Endothelial cell of umbilical vein (primary cell): ENCODE measurements at regions not wholly inside any gene's neighbourhood (a gene's known extent, or its start where the extent isn't known, plus 50 kb on each side); places are given as distances from the start of the nearest gene placed in this dataset.

Experiments used
- BruUV-seq: library from RNA; stranded (reverse); fragments of 400-500 nt; replicated peaks from 2 replicates; lab custom pipeline; 2021; lab: Mats Ljungman, UMichigan
- CTCF ChIA-PET: fragments of 300-600, 350-600 bp; sonication (Branson Sonifier 250); formaldehyde crosslinking; loops from one replicate; lab custom pipeline; 2021; ENCODE audit warnings: antibody characterized with exemption, inconsistent platforms; lab: Charles Lee
- POLR2A ChIA-PET: fragments of 300-600, 350-600 bp; sonication (Branson Sonifier 250); formaldehyde crosslinking; loops from one replicate; lab custom pipeline; 2021; ENCODE audit warnings: antibody characterized with exemption, inconsistent platforms; lab: Charles Lee
- DNase-seq: peaks from one replicate; pipeline ENCODE4 v3.0.0-alpha.2; 2011; ENCODE audit warnings: low read depth, low spot score
- FAIRE-seq: peaks from 2 replicates; lab custom pipeline; 2011; peaks lifted over from hg19 to GRCh38; lab: Jason Lieb, UNC
- H2AFZ ChIP-seq: 2 replicates; pipeline ENCODE4 v1.6.0; 2012; ENCODE audit warnings: low read depth, low read length, control low read depth, inconsistent platforms
- H3K27ac ChIP-seq: 2 replicates; pipeline ENCODE4 v1.5.1; 2011; ENCODE audit warnings: low read depth, mild to moderate bottlenecking, control low read depth, low read length, moderate library complexity; ENCODE audit not compliant: insufficient read depth
- H3K27me3 ChIP-seq, 2 experiments: 2 replicates each; pipeline versions ENCODE4 v1.6.0 to v1.6.1; 2011; ENCODE audit warnings: low read length in 2 of 2, mixed read lengths in 1 of 2; ENCODE audit not compliant: control insufficient read depth in 2 of 2, insufficient read depth in 2 of 2
- H3K36me3 ChIP-seq, 2 experiments: 2 replicates in 1 of 2; 3 replicates in 1 of 2; pipeline ENCODE4 v1.5.1; 2011; ENCODE audit warnings: low read length in 2 of 2, mild to moderate bottlenecking in 1 of 2, moderate library complexity in 1 of 2; ENCODE audit not compliant: control insufficient read depth in 2 of 2, insufficient read depth in 2 of 2; ENCODE audit errors: extremely low read depth in 1 of 2
- H3K4me1 ChIP-seq: 3 replicates; pipeline ENCODE4 v1.5.1; 2011; ENCODE audit warnings: mild to moderate bottlenecking, low read length; ENCODE audit not compliant: control insufficient read depth, insufficient read depth; ENCODE audit errors: extremely low read depth
- H3K4me2 ChIP-seq: 2 replicates; pipeline ENCODE4 v1.6.1; 2011; ENCODE audit warnings: low read length, control low read depth, mixed read lengths; ENCODE audit not compliant: insufficient read depth
- H3K4me3 ChIP-seq, 3 experiments: fragments of 200-600 bp in 1 of 3; sonication (generic), shearing (Covaris generic) in 1 of 3; replicated peaks in 1 of 3; 2 replicates each; pipeline ENCODE4 v1.5.1; 2011 to 2016; ENCODE audit warnings: control low read depth in 3 of 3, low read length in 3 of 3, mild to moderate bottlenecking in 2 of 3, inconsistent platforms in 1 of 3, low read depth in 1 of 3, moderate library complexity in 1 of 3; ENCODE audit not compliant: insufficient read depth in 1 of 3
- H3K79me2 ChIP-seq: 2 replicates; pipeline ENCODE4 v1.6.0; 2012; ENCODE audit warnings: low read length, inconsistent platforms; ENCODE audit not compliant: control insufficient read depth, insufficient read depth
- H3K9ac ChIP-seq: replicated peaks from 2 replicates; pipeline ENCODE3; 2011; ENCODE audit warnings: low read length, control low read depth; ENCODE audit not compliant: insufficient read depth; ENCODE audit errors: extremely low read depth
- H3K9me1 ChIP-seq: replicated peaks from 3 replicates; pipeline ENCODE4 v1.6.0; 2011; ENCODE audit warnings: mild to moderate bottlenecking, low read length; ENCODE audit not compliant: control insufficient read depth, insufficient read depth; ENCODE audit errors: extremely low read depth
- H3K9me3 ChIP-seq: replicated peaks from 2 replicates; pipeline ENCODE4 v1.5.1; 2012; ENCODE audit warnings: low read length, inconsistent platforms; ENCODE audit not compliant: control insufficient read depth, insufficient read depth
- H4K20me1 ChIP-seq: replicated peaks from 2 replicates; pipeline ENCODE3; 2011; ENCODE audit warnings: mild to moderate bottlenecking, low read length; ENCODE audit not compliant: control insufficient read depth, insufficient read depth; ENCODE audit errors: extremely low read depth
- CTCF ChIP-seq, 2 donors: IDR thresholded peaks; 1 replicate in 1 of 2; 2 replicates in 1 of 2; pipeline ENCODE4 v1.5.1; 2011; ENCODE audit warnings: low read length in 2 of 2, mild to moderate bottlenecking in 2 of 2, moderate library complexity in 2 of 2, control low read depth in 1 of 2, inconsistent platforms in 1 of 2, low read depth in 1 of 2; ENCODE audit not compliant: insufficient read depth in 1 of 2; ENCODE audit errors: extremely low read depth in 1 of 2
- EZH2 ChIP-seq: IDR thresholded peaks from 2 replicates; pipeline ENCODE4 v1.6.1; 2012; ENCODE audit warnings: borderline replicate concordance, low read depth, mild to moderate bottlenecking, moderate library complexity, low read length, inconsistent platforms; ENCODE audit not compliant: severe bottlenecking
- FOS ChIP-seq: IDR thresholded peaks from 2 replicates; pipeline ENCODE4 v1.6.1; 2011; ENCODE audit warnings: mild to moderate bottlenecking, low read length, moderate library complexity, borderline replicate concordance; ENCODE audit not compliant: insufficient read depth
- GATA2 ChIP-seq: IDR thresholded peaks from 2 replicates; pipeline ENCODE4 v1.7.0; 2011; ENCODE audit warnings: low read depth, mild to moderate bottlenecking, moderate library complexity, mixed read lengths, low read length; ENCODE audit not compliant: insufficient read length, insufficient read depth
- JUN ChIP-seq: IDR thresholded peaks from 2 replicates; pipeline ENCODE4 v1.6.1; 2011; ENCODE audit warnings: borderline replicate concordance, low read depth; ENCODE audit not compliant: insufficient read length, insufficient read depth
- MAX ChIP-seq: IDR thresholded peaks from 2 replicates; pipeline ENCODE4 v1.6.1; 2011; ENCODE audit not compliant: insufficient read depth, insufficient read length
- MYC ChIP-seq: IDR thresholded peaks from one replicate; pipeline ENCODE4 v1.6.1; 2011; ENCODE audit warnings: mild to moderate bottlenecking, low read depth, low read length
- POLR2A ChIP-seq: IDR thresholded peaks from 2 replicates; pipeline ENCODE4 v1.6.1; 2012; ENCODE audit warnings: low read depth, mild to moderate bottlenecking, control low read depth, low read length
- POLR2AphosphoS5 ChIP-seq: IDR thresholded peaks from 2 replicates; pipeline ENCODE4 v1.6.1; 2012; ENCODE audit warnings: low read depth, mild to moderate bottlenecking, control low read depth, low read length, moderate library complexity; ENCODE audit not compliant: insufficient read depth
- dilution Hi-C: fragments of 300-500 bp; cut with MboI; formaldehyde crosslinking; loops from one replicate; pipeline ENCODE4 v1.15.0; 2019; ENCODE audit warnings: low sequenced_read_pairs; ENCODE audit not compliant: extremely low pct_ligation_motif_present
- intact Hi-C: fragments of 100-400 bp; cut with micrococcal nuclease; formaldehyde crosslinking; loops from one replicate; pipeline ENCODE4 v1.10.0; 2022

- TF ChIP-seq CTCF (IDR thresholded peaks at IDR 0.05; ENCODE audit: extremely low read depth in 1 of 2, insufficient read depth in 1 of 2, low read depth in 1 of 2, low read length in 2 of 2): no peak
- no peak for TF ChIP-seq JUN
- TF ChIP-seq MAX: no peak
- no peak for TF ChIP-seq FOS
- TF ChIP-seq GATA2: no peak
- no peak for TF ChIP-seq MYC
- no peak for TF ChIP-seq POLR2AphosphoS5
- TF ChIP-seq POLR2A: no peak
- TF ChIP-seq EZH2: no peak
- dilution Hi-C loops: no loop called here
- H3K27me3 ChIP-seq: no peaks in the 10 kb centered on the region
Observed at GRCh38 chr3:148318240-148318639, 379.5 kb upstream of the AGTR1 start.

More at GRCh38 chr3:148318240-148318639, 379.5 kb upstream of the AGTR1 start:
- Histone ChIP-seq H3K27ac (no peak overlapping the region), H3K9me3 (no peaks in the 10 kb centered on the region), H3K4me2 (no peak overlapping the region), H2AFZ (no peak overlapping the region), H3K79me2 (no peaks in the 10 kb centered on the region), H3K4me1 (no peaks in the 10 kb centered on the region), H4K20me1 (no peaks in the 10 kb centered on the region), H3K9ac (no peak overlapping the region), H3K9me1 (no peaks in the 10 kb centered on the region), H3K4me3 (no peak overlapping the region), H3K36me3 (no peaks in the 10 kb centered on the region)
- no peak for FAIRE-seq
- DNase-seq: no peak
- POLR2A ChIA-PET: no interaction called here
- intact Hi-C loops: no loop called here
- CTCF ChIA-PET: no interaction called here
- no TSS peak for BruUV-seq
